ENCODE measurements at regions not wholly inside any gene's neighbourhood (a gene's known extent, or its start where the extent isn't known, plus 50 kb on each side); places are given as distances from the start of the nearest gene placed in this dataset.

- no peak for DNase-seq (ENCODE audit: low spot score)
Measured at GRCh38 chr10:121236621-121237020, 361.6 kb downstream of the FGFR2 start.

GRCh38 chr10:121237718-121238117 lies 360.5 kb downstream of the FGFR2 start:
- no peak for DNase-seq (ENCODE audit: low spot score)

GRCh38 chr10:121240011-121240410 lies 358.2 kb downstream of the FGFR2 start:
- no peak for DNase-seq (ENCODE audit: low spot score)

GRCh38 chr10:121240556-121240955 lies 357.7 kb downstream of the FGFR2 start:
- no peak for DNase-seq (ENCODE audit: low spot score)

- DNase-seq (ENCODE audit: low spot score) = no peak
Measured at GRCh38 chr10:121241337-121241736, 356.9 kb downstream of the FGFR2 start.

GRCh38 chr10:121242741-121243608 lies 355.3 kb downstream of the FGFR2 start:
- no peak for DNase-seq (ENCODE audit: low spot score)

GRCh38 chr10:121243609-121244241 lies 354.5 kb downstream of the FGFR2 start:
- no peak for DNase-seq (ENCODE audit: low spot score)

- DNase-seq (ENCODE audit: low spot score) = no peak
Measured at GRCh38 chr10:121244818-121245217, 353.4 kb downstream of the FGFR2 start.

GRCh38 chr10:121245754-121246153 lies 352.5 kb downstream of the FGFR2 start:
- DNase-seq (ENCODE audit: low spot score) = no peak

GRCh38 chr10:121248266-121248665 lies 350.0 kb downstream of the FGFR2 start:
- DNase-seq (ENCODE audit: low spot score) = no peak

- DNase-seq (ENCODE audit: low spot score) = no peak
Measured at GRCh38 chr10:121250995-121251764, 347.1 kb downstream of the FGFR2 start.

- no peak for DNase-seq (ENCODE audit: low spot score)
Measured at GRCh38 chr10:121252756-121253155, 345.5 kb downstream of the FGFR2 start.

GRCh38 chr10:121260377-121260776 lies 337.9 kb downstream of the FGFR2 start:
- DNase-seq (ENCODE audit: low spot score) = no peak

- no peak for DNase-seq (ENCODE audit: low spot score)
Measured at GRCh38 chr10:121261665-121262064, 336.6 kb downstream of the FGFR2 start.

- no peak for DNase-seq (ENCODE audit: low spot score)
Measured at GRCh38 chr10:121262774-121263430, 335.3 kb downstream of the FGFR2 start.

GRCh38 chr10:121263431-121263783 lies 334.8 kb downstream of the FGFR2 start:
- no peak for DNase-seq (ENCODE audit: low spot score)

- DNase-seq (ENCODE audit: low spot score) = no peak
Measured at GRCh38 chr10:121265360-121266123, 332.7 kb downstream of the FGFR2 start.

GRCh38 chr10:121266370-121266769 lies 331.9 kb downstream of the FGFR2 start:
- DNase-seq (ENCODE audit: low spot score) = no peak

- DNase-seq (ENCODE audit: low spot score) = no peak
Measured at GRCh38 chr10:121267236-121268003, 330.8 kb downstream of the FGFR2 start.

GRCh38 chr10:121268363-121268762 lies 329.9 kb downstream of the FGFR2 start:
- no peak for DNase-seq (ENCODE audit: low spot score)

All from globus pallidus (tissue), 1 donor.